ENCODE measurements at regions not wholly inside any gene's neighbourhood (a gene's known extent, or its start where the extent isn't known, plus 50 kb on each side); places are given as distances from the start of the nearest gene placed in this dataset.
"Not testable (repeated sequence)": the region's sequence is repeated elsewhere in the genome, so short reads cannot be mapped to it uniquely, and the experiment has no call there.

DNA sequence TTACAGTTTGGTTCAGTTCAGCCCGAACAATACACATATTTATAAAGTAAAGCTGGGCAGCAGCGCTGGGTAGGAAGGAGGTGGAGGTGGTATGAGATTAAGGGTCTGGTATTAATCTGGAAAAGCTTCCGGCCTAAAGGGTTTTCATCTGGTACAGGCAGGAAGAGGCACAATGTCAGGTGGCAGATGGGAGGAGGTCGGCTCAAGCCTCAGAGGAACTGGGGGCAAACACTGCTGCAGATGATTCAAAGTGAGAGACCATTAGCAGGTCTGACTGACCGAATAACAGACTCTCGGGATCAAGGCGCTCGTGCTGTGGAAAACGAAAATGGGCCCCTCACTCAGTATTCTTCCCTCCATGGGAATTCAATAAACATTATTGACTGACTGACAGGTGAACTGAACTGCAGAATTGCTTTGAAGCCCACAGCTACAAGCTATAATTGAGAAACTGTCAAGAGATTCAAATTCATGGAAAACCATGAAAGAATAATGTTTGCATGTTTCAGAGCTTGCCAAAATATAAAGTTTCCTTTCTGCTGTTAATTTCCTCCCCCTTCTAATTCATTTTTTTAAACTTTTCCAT is 75.3 kb downstream of the TMEM167A start:
- no peak for DNase-seq

DNA sequence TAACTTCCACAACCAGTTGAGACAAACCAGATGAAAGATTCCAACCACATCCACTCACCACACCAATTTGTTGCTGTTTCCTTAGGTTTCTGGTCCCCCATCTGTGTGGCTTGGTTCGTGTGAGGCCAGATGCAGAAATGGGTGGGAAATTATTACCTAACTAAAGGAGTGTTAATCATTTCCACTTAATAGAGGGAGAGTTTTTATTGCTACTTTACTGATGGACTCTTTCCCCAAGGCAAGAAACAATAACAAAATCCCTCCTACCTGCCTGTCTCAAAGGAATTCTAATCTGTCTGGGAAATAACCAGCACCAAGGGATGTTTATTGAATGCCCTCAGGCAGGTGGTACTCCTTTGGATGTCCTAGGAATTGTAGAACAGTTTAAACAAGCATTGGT is 76.3 kb downstream of the TMEM167A start:
- no peak for DNase-seq

DNA sequence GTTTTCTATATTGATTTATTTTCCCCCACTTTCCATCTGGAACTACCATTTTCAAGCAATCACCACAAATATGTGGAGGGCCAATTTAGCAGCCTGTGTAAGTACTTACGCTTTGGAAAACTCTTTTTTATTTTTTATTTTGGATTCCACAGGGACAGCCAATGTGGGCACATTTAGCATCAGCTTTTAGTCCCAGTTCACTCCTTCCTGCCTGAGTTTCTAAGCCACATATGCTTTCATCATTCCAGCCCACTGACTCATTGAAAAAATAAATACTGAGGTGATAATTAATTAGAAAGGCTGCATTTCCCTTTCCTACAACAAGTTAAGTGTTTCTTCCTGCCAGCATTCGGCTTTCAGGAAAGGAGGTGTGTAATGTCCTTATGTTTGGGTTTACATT is 76.8 kb downstream of the TMEM167A start:
- DNase-seq: no peak

DNA sequence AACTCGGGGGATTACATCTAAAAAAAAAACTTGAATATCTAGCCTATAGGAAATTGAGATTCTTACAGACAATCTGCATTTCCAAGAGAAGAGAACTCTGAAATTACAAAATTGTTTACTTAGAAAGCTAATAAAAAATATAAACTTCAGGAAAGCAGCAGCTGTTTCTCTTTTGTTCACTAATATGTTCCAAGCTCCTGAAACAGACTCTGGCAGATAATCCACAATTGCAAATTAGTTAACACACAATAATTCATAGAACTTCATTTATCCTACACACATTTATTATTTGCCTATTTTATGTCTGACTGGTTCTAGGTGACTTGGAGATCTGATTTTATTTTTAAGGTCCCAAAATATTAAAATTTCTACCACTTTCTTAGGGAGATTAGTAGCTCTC is 83.8 kb downstream of the TMEM167A start:
- no peak for DNase-seq

GRCh38 chr5:82992646-82993045 is 84.5 kb downstream of the TMEM167A start:
- no peak for DNase-seq

DNA sequence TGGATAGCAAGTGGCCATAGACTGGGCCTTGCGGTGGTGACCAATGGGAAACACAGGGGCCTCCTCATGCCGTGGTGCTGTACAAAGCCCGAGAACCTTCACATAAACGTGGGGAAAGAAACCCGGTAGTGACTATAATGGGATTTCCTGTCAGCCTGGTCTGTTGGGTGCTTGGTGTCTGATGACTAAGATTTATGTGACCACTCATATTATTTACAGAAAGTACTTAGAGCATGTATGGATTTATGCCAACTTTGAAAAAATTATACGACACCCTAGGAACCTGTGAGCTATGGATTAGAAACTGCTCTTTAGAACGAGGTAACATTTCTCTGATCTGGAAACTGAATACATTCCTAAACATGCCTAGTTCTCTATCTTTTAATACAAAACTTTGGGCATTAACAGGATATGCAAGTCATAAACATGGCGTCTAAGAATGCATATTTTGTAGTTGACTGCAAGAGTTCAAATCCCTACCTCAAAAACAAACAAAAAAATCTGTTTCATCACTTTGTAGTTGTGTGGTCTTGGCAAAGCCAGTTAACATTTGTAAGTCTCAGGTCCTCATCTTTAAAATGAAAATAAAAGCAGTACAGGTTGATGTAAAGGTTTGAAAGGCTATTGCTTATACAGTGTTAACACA is 85.4 kb downstream of the TMEM167A start:
- no peak for DNase-seq

- no peak for DNase-seq
Observed at GRCh38 chr5:82991059-82991458, 86.1 kb downstream of the TMEM167A start.

DNA sequence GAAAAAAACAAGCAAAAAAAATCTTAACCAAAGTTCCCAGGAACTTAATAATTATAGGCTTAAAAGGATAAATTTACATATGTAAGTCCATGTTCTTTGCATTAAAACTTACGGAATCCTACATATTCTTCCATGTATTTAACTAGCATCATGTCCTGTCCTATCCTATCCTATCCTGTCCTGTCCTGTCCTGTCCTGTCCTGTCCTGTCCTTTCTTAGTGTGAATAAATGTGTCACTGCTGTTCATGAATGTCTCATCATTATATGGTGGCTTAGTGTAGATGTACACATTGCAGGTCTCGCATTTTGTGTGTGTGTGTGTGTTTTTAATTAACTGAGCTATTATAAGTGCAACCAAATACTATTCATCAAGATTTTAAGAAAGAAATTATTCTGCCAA is 90.0 kb downstream of the TMEM167A start:
- no peak for DNase-seq

GRCh38 chr5:82986404-82986803 is 90.8 kb downstream of the TMEM167A start:
- DNase-seq: no peak

- DNase-seq: no peak
Observed at GRCh38 chr5:82985763-82986162, 91.4 kb downstream of the TMEM167A start.

DNA sequence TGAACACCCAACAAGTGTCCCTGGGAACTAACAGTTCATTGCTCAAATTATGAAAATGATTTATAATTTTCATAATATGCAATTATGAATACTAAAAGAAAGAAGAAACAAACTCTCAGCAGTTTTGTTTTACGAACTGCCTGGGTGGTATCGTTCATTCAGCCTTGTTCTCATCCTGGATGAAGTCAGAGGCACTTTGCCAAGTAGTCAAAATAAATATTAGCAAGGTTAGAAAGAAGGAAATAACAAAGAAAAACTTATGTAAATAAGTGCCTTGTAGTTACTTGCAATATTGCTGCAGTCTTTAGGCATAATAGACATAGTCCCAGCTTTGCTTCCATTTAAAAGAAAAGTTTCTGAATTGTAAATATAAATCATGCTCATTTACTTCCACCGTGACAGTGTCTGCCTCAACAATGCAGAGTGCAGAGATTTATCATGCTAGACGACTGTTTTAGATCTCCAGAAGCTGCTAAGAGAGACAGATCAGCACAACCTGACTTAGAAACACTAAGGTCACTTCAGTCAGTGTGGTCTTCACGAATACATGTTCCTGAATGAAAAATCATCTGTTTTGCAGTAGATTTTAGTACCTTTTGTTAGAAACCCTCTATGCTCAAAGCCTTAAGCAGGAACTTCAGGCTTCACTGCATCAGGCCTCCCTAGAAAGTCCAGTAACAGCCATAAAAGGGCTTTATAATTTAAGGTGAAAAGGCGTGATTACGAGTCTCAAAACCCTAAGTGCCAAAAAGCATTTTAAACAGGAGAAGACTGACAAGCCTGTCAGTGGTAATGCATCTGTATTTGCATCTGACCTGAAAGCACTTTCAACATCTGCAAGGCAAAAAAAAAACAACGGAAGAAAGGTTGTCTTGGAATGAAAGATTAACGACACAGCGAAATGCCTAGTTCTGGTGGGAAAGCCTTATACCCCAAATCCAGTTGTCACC is 92.1 kb downstream of the TMEM167A start:
- no peak for DNase-seq

DNA sequence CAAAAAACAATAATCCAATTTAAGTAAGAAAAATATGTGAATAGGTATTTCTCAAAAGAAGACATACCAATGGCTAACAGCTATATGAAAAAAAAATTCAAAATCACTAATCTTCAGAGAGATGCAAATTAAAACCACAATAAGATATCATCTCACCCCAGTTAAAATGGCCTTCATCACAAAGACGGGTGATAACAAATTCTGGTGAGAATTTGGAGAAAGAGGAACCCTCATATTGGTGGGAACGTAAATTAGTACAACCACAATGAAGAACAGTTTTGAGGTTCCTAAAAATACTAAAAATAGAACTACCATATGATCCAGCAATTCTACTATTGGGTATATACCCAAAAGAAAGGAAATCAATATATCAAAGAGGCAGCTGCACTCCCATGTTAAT is 94.3 kb downstream of the TMEM167A start:
- DNase-seq: no peak

- not testable (repeated sequence) for DNase-seq
Observed at GRCh38 chr5:82976887-82977286, 100.3 kb downstream of the TMEM167A start.

GRCh38 chr5:82975812-82976211 is 101.4 kb downstream of the TMEM167A start:
- DNase-seq: no peak

DNA sequence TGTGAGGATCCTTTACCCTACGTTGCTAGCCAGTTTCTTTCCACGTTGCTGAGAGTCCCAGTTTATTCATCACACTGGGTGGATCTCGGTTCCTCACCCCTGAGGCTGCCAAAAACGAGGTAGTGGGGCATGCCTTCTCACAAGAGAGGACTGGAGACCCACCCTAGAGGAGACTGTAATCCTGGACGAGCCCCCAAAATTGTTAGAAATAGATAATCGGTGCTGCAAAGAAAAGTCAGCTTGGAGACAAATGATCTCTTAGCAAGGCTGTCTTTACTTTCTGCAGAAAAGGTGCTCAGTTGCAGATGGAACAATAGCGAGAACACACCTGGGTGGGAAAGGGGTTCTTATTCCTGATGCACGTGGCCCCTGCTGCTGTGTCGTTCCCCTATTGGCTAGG is 101.8 kb downstream of the TMEM167A start:
- no peak for DNase-seq

DNA sequence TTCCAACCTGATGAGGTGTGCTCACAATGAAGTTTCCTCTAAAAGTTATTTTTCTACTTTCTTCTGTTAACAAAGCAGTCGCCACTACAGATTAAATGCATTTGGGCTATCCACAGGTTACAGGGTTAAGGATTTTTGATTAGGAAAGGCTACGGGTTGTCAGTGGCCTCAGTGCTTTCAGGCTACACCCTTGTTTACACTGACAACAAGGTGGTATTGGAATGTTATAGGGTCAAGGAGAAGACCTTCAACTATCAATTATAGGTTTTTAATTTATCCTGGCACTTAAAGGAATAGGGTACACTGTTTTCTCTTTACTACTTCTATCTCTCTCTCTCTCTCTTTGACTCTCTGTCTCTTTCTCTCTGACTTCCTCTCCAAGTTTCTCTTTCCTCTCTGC is 102.8 kb downstream of the TMEM167A start:
- not testable (repeated sequence) for DNase-seq

DNA sequence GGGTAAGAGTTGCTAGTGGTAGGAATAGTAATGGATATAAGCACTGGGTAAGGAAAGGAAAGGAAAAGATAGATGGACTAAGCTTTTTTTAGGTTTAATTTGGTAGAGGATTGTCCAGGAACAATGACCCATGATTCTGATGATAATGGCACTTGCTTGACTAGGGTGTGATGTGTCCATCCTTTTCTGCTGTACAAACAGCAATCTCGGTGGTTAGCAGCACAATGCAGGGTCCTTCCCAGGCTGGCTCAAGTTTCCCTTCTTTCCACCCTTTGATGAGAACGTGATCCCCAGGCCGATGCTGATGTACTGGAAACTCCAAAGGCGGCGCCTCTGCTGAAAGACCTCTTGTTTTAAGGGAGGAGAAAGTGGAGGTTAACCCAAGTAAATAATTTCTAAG is 105.3 kb downstream of the TMEM167A start:
- no peak for DNase-seq

- DNase-seq: not testable (repeated sequence)
Observed at GRCh38 chr5:82971034-82971806, 106.0 kb downstream of the TMEM167A start.

GRCh38 chr5:82969221-82969976 is 107.8 kb downstream of the TMEM167A start:
- DNase-seq: not testable (repeated sequence)

DNA sequence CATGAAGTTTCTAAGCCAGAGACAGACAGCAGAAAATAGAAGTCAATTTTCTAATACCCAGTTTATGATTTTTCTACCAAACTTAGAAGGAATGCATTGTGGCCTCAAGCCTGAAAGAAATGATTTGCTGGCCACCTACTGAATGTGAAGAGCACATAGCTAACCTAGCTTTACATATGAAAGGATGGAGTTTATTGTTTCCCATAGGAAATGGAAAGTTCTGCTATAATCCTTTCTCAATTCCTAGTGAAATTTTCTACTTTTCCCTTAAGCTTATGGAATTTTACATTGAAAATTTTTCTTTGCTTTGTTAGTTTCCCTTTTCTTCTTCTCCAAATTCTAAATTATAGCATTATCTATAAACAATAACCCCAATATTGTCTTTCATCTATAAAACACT is 110.1 kb downstream of the TMEM167A start:
- DNase-seq: no peak

- DNase-seq: no peak
Observed at GRCh38 chr5:82959466-82959865, 117.7 kb downstream of the TMEM167A start.

DNA sequence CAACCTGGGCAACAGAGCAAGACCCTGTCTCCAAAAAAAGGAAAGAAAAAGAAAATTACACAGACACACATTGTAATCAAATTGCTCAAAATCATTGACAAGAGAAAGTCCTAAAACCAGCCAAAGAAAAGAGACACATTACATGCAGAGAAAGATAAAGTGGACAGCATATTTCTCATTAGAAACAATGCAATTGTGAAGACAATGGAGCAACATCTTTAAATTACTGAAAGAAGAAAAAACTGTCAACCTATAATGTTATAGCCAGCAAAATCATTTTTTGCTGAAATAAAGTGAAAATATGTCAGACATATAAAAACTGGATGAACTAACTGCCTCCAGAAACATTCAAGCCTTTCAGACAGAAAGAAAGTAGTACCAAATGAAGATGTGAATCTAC is 120.6 kb downstream of the TMEM167A start:
- DNase-seq: no peak
